SIG-M5 (cell line): ENCODE measurements at regions not wholly inside any gene's neighbourhood (a gene's known extent, or its start where the extent isn't known, plus 50 kb on each side); places are given as distances from the start of the nearest gene placed in this dataset.
"Not testable (repeated sequence)": the region's sequence is repeated elsewhere in the genome, so short reads cannot be mapped to it uniquely, and the experiment has no call there.

ENCODE experiments used
- DNase-seq: peaks from one replicate; lab custom pipeline; 2025; lab: John Stamatoyannopoulos, UW

DNA sequence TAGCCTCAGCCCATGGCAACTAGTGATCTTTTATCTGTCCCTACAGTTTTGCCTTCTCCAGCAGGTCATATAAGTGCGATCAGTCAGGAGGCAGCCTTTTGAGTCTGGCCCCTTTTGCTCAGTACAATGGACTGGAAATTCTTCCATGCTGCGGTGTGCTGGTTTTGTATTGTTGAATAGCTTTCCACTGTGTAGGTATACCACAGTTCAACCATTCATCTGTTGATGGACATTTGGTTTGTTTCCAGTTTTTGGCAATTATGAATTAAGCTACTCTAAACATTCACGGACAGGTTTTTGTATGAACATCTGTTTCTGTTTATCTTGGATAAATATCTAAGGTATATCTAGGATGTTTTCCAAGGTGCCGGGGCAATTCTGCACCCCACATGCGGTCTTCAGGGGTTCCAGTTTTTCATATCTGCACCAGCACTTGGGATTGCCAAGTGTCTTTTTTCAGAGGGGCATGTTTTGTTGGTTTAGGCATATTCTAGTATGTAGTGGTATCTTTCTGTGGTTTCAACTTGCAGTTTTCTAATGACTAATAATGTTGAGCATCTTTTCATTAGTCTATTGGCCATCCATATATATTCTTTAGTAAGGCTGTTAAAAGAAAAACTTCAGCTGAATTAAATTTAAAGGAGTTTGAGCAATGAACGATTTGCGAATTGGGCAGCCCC lies 141.0 kb downstream of the TFAP2C start:
- DNase-seq = no peak

DNA sequence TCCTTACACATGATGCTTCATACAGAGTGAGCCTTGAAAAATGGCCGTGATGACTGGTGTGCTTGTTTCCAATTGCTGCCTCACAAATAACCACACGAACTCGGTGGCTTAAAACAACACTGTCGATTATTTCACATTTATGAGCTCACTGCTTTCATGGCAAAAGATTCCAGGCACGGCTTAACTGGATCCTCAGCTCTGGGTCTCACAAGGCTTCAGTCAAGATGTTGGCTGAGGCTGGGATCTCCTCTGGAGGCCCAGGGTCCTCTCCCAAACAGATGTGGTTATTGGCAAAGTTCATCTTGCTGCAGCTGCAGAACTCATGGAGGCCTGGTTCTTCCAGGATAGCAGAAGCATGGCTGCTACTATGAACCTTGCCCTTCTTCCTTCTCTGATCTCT lies 144.6 kb downstream of the TFAP2C start:
- DNase-seq = no peak

DNA sequence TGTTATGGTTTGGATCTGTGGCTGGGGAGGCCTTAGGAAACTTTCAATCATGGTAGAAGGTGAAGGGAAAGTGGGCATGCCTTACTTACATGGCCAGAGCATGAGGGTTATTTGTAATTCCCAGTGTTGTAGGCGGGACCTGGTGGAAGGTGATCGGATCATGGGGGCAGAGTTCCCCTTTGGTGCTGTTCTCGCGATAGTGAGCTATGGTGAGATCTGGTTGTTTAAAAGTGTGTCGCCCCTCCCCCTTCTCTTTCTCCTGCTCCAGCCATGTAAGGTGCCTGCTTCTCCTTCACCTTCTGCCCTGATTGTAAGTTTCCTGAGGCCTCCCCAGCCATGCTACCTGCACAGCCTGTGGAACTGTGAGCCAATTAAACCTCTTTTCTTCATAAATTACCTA lies 145.8 kb downstream of the TFAP2C start:
- no peak for DNase-seq

DNA sequence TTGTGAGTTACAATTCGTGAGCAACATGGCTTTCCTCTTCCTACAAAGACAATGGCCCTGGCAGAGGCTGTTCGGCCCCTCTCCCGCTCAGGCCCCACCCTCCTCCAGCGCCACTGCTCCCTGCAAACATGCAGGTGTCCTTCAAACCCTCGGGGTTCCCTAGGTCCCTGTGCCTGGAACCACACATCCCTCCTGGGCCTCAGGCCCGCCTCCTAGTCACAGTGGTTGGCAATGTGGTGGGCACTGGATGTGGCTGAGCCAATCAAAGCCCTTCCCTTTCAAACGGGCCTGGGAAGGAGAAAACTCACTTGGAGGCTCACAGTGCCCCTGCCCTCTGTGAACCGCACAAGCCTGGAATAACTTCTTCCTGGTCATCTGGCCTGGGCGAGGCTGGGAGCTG lies 147.2 kb downstream of the TFAP2C start:
- DNase-seq = no peak

DNA sequence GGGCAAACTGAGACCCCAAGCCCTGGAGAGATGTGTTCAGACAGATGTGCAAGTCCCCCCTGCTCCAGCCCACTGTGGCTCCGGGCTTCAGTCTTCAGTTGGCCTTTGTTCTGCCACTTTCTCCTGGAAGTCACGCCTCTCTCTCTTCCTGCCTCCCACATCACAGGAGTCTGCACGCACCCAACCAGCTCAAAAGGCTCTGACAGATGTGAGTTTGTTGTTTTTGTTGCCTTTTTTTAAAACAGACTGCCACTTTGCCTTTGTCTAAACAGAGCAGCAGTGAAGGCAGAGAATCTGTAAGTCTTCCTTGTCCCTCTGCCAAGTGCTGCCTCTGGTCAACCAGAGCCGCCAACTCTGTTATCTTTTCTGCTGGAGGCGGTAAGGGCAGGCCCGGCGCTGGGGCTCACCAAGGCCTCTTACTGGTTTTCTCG lies 149.7 kb downstream of the TFAP2C start:
- no peak for DNase-seq

DNA sequence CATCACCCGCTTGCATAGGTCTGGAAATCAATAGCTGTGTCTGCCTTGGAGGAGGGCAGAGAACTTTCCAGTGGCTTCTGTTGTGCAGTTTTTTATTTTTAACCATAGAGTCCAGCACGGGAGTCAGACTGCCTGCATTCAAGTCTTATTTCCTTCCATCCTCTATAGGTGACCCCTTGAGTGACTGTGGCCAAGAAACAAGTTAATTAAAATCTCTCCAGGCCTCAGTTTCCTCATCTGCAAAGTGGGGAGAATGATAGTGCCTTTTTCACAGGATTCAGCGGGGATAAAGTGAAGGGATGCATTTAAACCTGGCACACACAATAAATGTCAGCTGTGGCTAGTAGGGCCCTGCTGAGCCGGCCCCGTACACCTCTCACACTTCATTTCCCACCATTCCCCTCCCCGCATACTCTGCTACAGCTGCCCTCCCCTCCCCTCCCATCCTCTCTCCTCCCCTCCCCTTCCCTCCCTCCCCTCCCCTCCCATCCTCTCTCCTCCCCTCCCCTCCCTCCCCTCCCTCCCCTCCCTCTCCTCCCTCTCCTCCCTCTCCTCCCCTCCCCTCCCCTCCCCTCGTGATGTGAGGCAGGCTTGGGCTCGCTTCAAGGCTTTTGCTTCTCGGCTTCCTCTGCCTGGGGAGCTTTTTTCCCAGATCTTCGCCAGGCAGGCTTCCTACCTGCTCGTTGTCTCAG lies 150.5 kb downstream of the TFAP2C start:
- no peak for DNase-seq

DNA sequence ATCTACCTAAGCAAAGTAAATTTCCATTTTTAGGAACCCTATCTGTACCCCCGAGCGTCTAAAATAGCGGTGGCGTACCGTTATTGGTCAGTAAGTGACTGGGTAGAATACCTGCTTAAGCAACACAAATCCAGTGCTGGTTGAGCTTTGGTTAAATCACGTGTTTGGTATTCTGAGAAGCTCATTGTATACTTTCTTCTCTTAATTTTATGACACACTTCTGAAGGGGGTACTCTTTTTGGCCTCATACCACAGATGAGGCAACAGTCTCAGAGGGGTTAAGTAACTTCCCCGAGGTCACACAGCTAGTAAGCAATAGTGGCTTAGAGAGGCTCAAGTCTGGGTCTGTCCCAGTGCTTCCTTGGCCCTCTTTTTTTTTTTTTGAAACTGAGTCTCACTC lies 151.2 kb downstream of the TFAP2C start:
- DNase-seq = no peak

DNA sequence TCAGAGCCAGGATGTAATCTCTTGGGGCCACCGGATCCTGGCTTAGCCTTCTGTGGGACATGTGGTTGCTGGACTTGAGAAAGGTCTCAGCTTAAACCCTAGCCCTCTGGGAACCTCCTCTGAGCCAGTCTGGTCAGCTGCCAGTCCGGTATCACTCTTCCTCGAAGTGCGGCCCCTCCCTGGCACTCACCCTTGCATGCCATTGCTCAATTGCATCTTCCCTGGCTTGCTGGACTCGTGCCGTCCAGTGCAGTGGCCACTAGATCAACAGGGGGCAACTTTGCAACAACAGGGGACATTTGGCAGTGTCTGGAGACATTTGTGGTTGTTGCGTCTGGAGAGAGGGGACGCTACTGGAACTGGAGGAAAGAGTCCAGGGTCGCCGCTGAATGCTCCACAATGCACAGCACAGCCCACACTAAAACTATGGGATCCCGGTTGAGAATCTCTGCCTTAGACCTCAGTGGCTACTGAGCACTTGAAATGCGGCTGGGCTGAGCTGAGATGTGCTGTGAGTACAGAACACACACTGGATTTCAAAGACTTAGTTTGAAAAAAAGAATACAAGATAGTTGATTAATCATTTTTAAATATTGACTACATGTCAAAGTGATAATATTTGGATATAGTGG lies 152.1 kb downstream of the TFAP2C start:
- no peak for DNase-seq

DNA sequence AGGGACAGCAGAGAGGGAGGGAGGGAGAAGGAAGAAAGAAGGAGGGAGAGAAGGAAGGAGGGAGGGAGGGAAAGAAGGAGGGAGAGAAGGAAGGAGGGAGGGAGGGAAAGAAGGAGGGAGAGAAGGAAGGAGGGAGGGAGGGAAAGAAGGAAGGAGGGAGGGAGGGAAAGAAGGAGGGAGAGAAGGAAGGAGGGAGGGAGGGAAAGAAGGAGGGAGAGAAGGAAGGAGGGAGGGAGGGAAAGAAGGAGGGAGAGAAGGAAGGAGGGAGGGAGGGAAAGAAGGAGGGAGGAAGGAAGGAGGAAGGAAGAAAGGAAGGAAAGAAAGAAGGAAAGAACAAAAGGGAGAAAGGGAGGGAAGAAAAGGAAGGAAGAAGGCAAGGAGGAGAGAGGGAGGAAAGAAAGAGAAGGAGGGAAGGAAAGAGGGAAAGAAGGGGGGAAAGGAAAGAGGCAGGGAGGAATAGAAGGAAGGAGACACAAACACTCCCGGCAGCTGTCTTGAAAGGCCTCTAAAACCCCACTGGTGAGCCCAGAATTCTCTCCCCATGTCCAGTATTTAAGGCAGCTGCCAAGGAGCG lies 153.0 kb downstream of the TFAP2C start:
- DNase-seq = not testable (repeated sequence)

DNA sequence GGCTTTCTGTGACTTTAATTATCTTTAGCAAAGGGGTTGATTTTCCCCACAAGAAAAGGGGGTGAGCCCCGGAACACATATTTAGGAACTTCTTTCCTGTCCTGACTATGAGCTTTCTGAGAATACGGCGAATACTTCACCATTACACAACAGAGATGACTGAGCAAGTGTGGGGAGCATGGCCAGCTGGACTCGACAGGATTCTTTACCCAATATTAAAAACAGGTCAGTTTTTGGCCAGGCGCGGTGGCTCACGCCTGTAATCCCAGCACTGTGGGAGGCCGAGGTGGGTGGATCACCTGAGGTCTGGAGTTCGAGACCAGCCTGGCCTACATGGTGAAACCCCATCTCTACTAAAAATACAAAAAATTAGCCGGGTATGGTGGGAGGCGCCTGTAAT lies 153.7 kb downstream of the TFAP2C start:
- not testable (repeated sequence) for DNase-seq

DNA sequence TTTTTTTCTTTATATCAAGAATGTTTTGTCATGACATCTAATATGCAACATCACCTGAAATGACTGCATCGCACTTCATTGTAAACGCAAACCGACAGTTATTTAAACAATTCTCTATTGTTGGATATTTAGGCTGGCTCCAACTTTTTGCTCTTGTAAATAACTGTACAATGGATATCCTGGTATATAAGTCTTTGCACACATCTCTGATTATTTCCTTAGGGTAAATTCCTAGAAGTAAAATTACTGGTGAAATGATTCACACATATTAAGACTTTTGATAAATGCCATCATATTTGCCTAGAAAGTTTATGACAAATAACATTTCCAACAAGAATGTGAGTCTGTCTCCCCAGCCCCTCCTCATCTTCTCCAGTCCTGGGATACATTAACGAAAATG lies 154.7 kb downstream of the TFAP2C start:
- no peak for DNase-seq

DNA sequence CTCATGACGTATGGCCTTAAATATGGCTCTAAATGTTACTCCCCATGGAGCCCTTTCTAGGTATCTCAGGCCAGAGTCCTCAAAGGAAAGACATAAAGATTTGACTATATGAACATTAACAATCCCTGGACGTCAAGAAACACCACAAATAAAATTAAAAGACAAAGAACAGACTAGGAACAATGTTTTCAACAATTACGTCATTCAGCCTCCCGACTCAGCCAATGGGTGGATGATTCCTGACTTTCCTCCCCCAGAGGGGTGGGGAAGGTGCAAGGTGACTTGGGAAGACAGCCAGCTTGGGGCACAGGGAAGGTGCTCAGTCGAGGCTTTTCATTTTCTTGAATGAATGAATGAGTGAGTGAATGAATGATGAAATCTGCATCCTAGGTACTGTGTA lies 157.4 kb downstream of the TFAP2C start:
- DNase-seq = no peak

DNA sequence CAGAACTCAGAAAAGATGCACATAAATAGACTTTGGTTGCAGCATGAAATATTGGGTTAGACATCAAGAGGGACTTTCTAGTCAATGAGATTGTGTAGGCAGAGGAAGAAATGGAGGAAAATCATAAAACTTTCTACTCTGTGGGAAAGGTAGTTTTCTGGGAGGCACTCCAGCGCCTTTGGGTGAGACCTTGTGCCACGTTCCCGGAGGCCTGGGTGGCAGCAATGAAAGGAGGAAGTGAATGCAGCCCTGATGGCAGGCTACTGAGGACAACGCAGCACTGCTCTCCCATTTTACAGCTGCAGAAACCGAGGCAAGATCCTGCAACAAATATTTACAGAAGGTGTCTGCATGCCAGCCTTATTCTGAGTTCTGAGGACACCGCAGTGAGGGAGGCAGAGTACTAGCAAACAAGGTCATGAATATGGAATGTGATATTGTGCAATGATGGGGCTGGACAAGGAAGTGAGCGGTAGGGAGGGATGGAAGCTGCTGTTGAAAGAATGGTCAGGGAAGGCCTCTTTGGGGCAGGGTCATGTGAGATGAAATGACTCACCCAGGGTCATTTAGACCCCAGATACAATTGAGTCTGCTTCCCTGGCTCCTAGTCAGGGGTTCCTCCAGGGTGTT lies 159.1 kb downstream of the TFAP2C start:
- DNase-seq = no peak

DNA sequence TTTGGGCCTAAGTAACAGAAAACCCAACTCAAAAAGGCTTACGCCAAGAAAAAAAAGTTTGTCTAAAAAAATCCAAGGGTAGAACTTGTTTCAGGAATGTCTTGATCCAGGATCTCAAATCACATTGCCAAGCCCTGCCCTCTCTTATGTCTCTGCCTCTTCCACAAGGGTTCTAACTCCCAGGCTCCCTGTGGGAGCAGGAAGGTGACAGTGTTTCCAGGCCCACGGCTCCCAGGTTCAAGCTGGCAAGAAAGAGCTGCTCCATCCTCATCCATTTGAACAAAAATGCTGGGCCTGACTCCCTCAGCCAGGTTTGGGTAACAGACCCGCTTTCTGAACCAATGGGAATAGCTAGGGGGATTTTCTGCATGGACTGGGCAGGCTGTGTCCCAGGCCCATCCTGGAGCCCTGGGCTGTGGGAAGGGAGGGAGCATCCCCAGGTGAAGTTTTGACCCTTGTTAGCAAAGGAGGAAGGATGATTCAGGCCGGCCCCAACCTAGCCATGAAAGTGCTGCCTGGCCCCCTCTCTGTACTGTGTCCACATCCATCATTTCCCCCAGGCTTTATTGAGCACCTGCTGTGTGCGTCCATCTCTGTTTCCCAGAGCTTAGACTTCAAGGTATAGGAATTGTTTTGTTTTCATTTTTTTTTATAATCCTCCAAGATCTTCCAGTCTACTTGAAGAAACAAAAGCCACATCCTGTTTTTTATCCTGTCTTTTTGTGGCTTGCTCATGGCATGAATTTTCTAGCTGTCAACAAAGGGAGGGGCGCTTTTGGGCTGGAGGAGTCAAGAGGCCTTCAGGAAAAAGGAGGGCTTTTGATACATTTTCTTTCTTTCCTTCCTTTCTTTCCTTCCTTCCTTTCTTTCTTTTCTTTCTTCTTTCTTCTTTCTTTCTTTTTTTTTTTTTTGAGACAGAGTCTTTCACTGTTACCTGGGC lies 159.8 kb downstream of the TFAP2C start:
- DNase-seq = no peak

DNA sequence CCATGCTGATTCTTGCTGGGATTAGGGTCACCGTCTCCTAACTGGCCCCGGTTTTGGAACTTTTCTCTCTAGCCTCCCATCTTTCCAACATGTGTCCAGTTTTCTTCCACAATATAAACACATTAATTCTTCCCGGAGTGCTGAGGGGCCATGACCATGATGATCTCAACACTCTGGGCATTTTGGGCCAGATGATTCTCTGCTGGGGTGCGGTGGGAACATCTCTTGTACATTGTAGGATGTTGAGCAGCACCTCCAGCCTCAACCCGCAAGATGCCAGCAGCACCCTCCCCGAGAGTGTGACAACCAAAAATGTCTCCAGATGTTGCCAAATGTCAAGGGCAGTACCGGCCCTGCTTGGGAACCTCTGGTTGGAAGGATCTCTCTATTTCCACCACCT lies 164.8 kb downstream of the TFAP2C start:
- DNase-seq = no peak

DNA sequence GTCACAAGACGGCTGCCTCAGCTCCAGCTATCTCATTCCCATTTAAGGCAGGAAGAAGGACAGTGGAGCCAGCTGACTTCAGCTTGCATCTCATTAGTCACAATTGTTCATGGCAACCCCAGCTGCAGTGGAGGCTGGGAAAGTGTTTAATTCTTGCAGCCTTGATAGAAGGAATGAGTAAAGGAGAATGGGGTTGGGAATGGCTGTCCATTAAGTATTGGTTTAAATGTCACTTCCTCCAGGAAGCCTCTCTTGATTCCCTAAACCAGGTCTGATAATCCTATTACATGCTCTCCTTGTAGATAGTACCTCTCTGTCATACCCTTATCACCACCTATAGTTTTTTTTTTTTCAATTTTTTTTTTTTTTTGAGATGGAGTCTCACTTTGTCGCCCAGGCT lies 166.4 kb downstream of the TFAP2C start:
- DNase-seq = no peak

DNA sequence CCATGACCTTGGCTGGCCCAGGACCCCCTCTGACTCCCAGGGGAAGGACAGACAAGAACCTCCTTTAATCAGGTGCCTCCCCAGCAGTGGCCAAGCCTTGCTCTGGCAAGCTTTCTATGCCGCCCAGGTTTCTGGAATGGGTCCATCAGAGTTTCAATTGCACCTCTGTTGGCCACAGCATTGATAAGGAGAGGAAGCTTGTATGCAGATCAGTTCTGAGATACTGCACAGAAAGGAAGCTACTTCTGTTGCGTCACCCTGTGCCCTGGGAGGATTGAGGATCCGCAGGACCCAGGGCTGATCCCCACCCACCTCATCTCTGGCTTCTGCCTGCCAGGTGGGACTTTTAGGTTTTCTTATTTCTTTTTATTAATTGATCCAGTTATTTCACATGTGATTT lies 167.2 kb downstream of the TFAP2C start:
- no peak for DNase-seq

DNA sequence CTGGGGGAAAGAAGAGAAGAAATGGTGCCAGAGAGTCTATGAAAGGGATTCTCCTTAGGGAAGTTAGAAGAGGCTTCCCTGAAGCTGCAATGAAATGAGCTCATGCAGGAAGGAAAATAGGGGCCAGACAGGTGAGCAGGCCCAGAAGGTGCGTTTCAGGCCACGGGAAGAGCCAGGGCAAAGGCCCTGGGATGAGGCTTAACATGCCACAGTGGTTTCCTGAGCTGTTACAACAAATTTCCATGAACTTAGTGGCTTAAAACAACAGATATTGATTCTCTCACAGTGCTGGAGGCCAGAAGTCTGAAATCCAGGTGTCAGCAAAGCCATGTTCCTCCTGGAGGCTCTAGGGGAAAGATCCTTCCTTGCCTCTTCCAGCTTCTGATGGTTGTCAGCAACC lies 167.9 kb downstream of the TFAP2C start:
- DNase-seq = no peak

DNA sequence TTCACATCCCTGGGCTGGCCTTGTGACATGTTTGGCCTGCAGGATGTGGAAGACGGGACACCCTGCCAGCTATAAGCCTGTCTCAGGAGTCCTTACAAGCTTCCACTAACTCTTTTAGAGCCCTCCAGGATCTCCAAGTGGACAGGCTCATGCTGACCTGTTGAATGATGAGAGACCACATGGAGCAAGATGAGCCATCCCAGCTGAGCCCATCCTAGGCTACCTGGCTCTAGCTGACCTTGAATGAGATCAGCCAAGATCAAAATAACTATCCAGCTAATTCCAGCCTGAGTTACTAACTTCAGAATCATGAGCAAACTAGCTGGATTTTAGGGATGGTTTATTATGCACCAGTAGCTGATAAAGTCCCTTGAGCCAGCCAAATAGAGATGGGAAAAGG lies 169.5 kb downstream of the TFAP2C start:
- DNase-seq = no peak

DNA sequence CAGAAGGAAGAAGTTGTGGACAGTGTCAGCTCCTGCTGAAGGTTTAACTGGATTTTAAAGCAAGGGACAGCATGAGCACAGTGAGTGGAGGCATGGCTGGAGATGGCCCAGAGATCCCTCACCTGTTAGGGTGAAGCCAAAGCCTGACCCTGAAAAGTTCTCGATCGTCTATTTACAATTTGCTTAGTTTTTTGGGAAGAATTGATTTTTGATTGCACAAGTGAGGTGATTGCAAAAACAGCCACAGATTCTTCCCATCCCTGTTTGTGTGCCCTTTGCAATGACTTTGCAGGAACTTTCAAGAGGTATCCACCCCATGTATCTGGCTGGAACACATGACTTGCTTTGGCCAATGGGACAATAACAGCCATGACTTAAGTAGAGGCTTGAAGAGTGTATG lies 170.1 kb downstream of the TFAP2C start:
- no peak for DNase-seq

DNA sequence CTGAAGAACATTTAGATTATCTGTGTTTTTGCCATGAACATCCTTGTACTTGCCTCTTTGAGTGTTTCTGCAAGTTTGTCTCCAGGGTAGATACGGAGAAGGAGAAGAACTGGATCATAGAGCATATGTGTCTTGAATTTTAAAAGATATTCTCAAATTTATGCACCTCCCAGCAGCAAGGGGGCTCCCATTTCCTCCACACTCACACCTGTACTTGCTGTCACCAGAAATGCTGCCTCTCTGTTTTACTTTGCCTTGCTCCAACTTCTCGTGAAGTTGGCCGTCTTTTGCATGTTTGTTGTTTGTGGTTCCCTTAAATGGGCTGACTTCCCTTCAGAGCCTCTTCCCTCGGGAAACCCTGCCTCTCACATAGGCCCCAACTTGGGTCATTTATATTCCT lies 171.0 kb downstream of the TFAP2C start:
- no peak for DNase-seq
